Mesothelial cell of epicardium (in vitro differentiated cells): ENCODE measurements at regions not wholly inside any gene's neighbourhood (a gene's known extent, or its start where the extent isn't known, plus 50 kb on each side); places are given as distances from the start of the nearest gene placed in this dataset.

Experiments used
- DNase-seq, 2 experiments: peaks; one replicate each; pipeline ENCODE4 v3.0.0; 2021; ENCODE audit warnings: low spot score in 2 of 2; ENCODE audit not compliant: unreplicated experiment in 2 of 2
- H3K27ac Mint-ChIP-seq: 2 replicates; pipeline ENCODE4 v1.8.0; 2021; ENCODE audit warnings: mixed read lengths
- H3K27me3 Mint-ChIP-seq: 2 replicates; pipeline ENCODE4 v1.8.0; 2021; ENCODE audit warnings: low read depth, mixed read lengths
- H3K36me3 Mint-ChIP-seq: 2 replicates; pipeline ENCODE4 v1.8.0; 2021; ENCODE audit warnings: mixed read lengths
- H3K4me1 Mint-ChIP-seq: 2 replicates; pipeline ENCODE4 v1.8.0; 2021; ENCODE audit warnings: mixed read lengths
- H3K4me3 Mint-ChIP-seq: 2 replicates; pipeline ENCODE4 v1.8.0; 2021; ENCODE audit warnings: mild to moderate bottlenecking, moderate library complexity, mixed read lengths
- H3K9me3 Mint-ChIP-seq: 2 replicates; pipeline ENCODE4 v1.8.0; 2021; ENCODE audit warnings: mixed read lengths
- CTCF ChIP-seq: fragments of 200-600 bp; sonication (generic); IDR thresholded peaks from one replicate; pipeline ENCODE4 v1.5.0; 2021; ENCODE audit warnings: antibody characterized with exemption; ENCODE audit not compliant: unreplicated experiment

GRCh38 chr9:12930906-12931305, 156.1 kb downstream of the LURAP1L start:
- no peak for DNase-seq
- H3K4me3 Mint-ChIP-seq = no peak overlapping the region
- no peaks in the 10 kb centered on the region for H3K27me3 Mint-ChIP-seq
- H3K4me1 Mint-ChIP-seq = peaks cover 22% of the 10 kb centered on the region
- no peaks in the 10 kb centered on the region for H3K36me3 Mint-ChIP-seq
- no peak for TF ChIP-seq CTCF
- no peaks in the 10 kb centered on the region for H3K9me3 Mint-ChIP-seq
- H3K27ac Mint-ChIP-seq = no peak overlapping the region

- H3K9me3 Mint-ChIP-seq = no peaks in the 10 kb centered on the region
- no peak for DNase-seq
- H3K4me3 Mint-ChIP-seq = no peak overlapping the region
- peaks cover 23% of the 10 kb centered on the region for H3K4me1 Mint-ChIP-seq
- H3K27me3 Mint-ChIP-seq = no peaks in the 10 kb centered on the region
- no peaks in the 10 kb centered on the region for H3K36me3 Mint-ChIP-seq
- peak overlapping the region; percentile 2 for H3K27ac Mint-ChIP-seq
- TF ChIP-seq CTCF = no peak
Measured at GRCh38 chr9:12933957-12934356, 159.1 kb downstream of the LURAP1L start.

GRCh38 chr9:12934545-12935272, 159.9 kb downstream of the LURAP1L start:
- H3K9me3 Mint-ChIP-seq = no peaks in the 10 kb centered on the region
- DNase-seq = no peak
- peaks cover 30% of the 10 kb centered on the region for H3K4me1 Mint-ChIP-seq
- TF ChIP-seq CTCF = no peak
- no peak overlapping the region for H3K27ac Mint-ChIP-seq
- no peaks in the 10 kb centered on the region for H3K36me3 Mint-ChIP-seq
- H3K4me3 Mint-ChIP-seq = no peak overlapping the region
- no peaks in the 10 kb centered on the region for H3K27me3 Mint-ChIP-seq

GRCh38 chr9:12935714-12936113, 160.9 kb downstream of the LURAP1L start:
- Mint-ChIP-seq H3K27me3 (no peaks in the 10 kb centered on the region), H3K36me3 (no peaks in the 10 kb centered on the region), H3K4me1 (peaks cover 26% of the 10 kb centered on the region), H3K27ac (no peak overlapping the region), H3K9me3 (no peaks in the 10 kb centered on the region), H3K4me3 (no peak overlapping the region)
- TF ChIP-seq CTCF = no peak
- no peak for DNase-seq

GRCh38 chr9:12954441-12954840, 179.6 kb downstream of the LURAP1L start:
- no peak for TF ChIP-seq CTCF
- Mint-ChIP-seq H3K27me3 (no peaks in the 10 kb centered on the region), H3K4me1 (peaks cover 12% of the 10 kb centered on the region), H3K27ac (no peak overlapping the region), H3K36me3 (peaks cover 19% of the 10 kb centered on the region), H3K9me3 (peaks cover 22% of the 10 kb centered on the region), H3K4me3 (no peak overlapping the region)
- no peak for DNase-seq
